GM12892 (cell line): ENCODE measurements at regions not wholly inside any gene's neighbourhood (a gene's known extent, or its start where the extent isn't known, plus 50 kb on each side); places are given as distances from the start of the nearest gene placed in this dataset.

Experiments used
- POLR2A ChIP-seq: IDR thresholded peaks from 2 replicates; pipeline ENCODE4 v1.6.1; 2011; ENCODE audit warnings: low read depth, low read length, control low read depth
- POLR2AphosphoS5 ChIP-seq: IDR thresholded peaks from 2 replicates; pipeline ENCODE4 v1.6.1; 2011; ENCODE audit warnings: low read depth, low read length, control low read depth

DNA sequence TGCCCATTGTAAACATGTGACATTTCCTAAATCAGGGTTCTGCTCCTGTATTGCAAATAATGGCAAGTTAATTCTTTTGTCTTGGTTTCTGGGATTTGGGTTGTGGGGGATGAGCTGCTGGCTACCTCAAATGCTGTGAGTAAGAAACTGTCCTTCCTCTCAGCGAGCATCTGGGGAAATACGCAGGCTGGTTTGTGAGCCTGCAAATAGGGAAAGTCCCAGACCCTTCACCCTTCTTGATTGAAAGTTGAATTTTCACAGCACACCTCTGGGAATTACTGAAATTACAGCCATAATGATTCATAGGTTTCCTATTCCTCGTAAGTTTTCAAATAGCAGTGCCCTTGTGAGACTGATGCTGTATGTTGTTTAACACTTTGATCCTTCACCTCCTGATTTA lies 138.1 kb downstream of the TBXT start:
- TF ChIP-seq POLR2AphosphoS5 = no peak
- TF ChIP-seq POLR2A = no peak
